OCI-LY7 (cell line): ENCODE measurements at regions not wholly inside any gene's neighbourhood (a gene's known extent, or its start where the extent isn't known, plus 50 kb on each side); places are given as distances from the start of the nearest gene placed in this dataset.

ENCODE experiments used
- CTCF ChIP-seq: fragments of 200-600 bp; sonication (generic); conservative IDR thresholded peaks from 2 replicates; pipeline ENCODE4 v1.5.1; 2014; ENCODE audit warnings: mild to moderate bottlenecking, antibody characterized with exemption, low read length, moderate library complexity, mixed read lengths
- EZH2phosphoT487 ChIP-seq: fragments of 200-600 bp; sonication (generic); IDR thresholded peaks from 2 replicates; pipeline ENCODE4 v1.6.1; 2018; ENCODE audit warnings: low read depth, borderline replicate concordance, mild to moderate bottlenecking, mixed run types, antibody characterized with exemption, low read length, moderate library complexity, mixed read lengths

GRCh38 chr4:59553063-59553720 lies 1646.9 kb upstream of the ADGRL3 start:
- no peak for TF ChIP-seq CTCF
- no peak for TF ChIP-seq EZH2phosphoT487
